Adipocyte (in vitro differentiated cells): ENCODE measurements at regions not wholly inside any gene's neighbourhood (a gene's known extent, or its start where the extent isn't known, plus 50 kb on each side); places are given as distances from the start of the nearest gene placed in this dataset.

ENCODE experiments used
- DNase-seq: peaks from one replicate; pipeline ENCODE4 v3.0.0-alpha.2; 2015; ENCODE audit warnings: low read depth
- H3K27me3 ChIP-seq: replicated peaks from 2 replicates; pipeline ENCODE4 v1.7.0; 2013; ENCODE audit warnings: mild to moderate bottlenecking, low read length, moderate library complexity; ENCODE audit not compliant: control insufficient read depth, insufficient read depth
- H3K36me3 ChIP-seq: 2 replicates; pipeline ENCODE4 v1.7.0; 2013; ENCODE audit warnings: low read length, mild to moderate bottlenecking, moderate library complexity; ENCODE audit not compliant: control insufficient read depth, insufficient read depth, severe bottlenecking
- H3K4me1 ChIP-seq: 2 replicates; pipeline ENCODE4 v1.7.0; 2013; ENCODE audit warnings: mild to moderate bottlenecking, low read length, moderate library complexity; ENCODE audit not compliant: control insufficient read depth, insufficient read depth
- H3K4me3 ChIP-seq: 2 replicates; pipeline ENCODE4 v1.7.0; 2013; ENCODE audit warnings: mild to moderate bottlenecking, low read length, moderate library complexity
- H3K9ac ChIP-seq: 2 replicates; pipeline ENCODE4 v1.7.0; 2013; ENCODE audit warnings: mild to moderate bottlenecking, low read length, moderate library complexity
- H3K9me3 ChIP-seq: 2 replicates; pipeline ENCODE4 v1.7.0; 2013; ENCODE audit warnings: mild to moderate bottlenecking, low read length, moderate library complexity; ENCODE audit not compliant: control insufficient read depth

- Histone ChIP-seq H3K4me3 (no peak overlapping the region), H3K27me3 (peaks cover 24% of the 10 kb centered on the region), H3K4me1 (no peaks in the 10 kb centered on the region), H3K9ac (no peak overlapping the region), H3K36me3 (no peaks in the 10 kb centered on the region), H3K9me3 (no peaks in the 10 kb centered on the region)
- DNase-seq, result no peak
These were observed 236.5 kb upstream of the F9 start for GRCh38 chrX:139293991-139294390.

DNA sequence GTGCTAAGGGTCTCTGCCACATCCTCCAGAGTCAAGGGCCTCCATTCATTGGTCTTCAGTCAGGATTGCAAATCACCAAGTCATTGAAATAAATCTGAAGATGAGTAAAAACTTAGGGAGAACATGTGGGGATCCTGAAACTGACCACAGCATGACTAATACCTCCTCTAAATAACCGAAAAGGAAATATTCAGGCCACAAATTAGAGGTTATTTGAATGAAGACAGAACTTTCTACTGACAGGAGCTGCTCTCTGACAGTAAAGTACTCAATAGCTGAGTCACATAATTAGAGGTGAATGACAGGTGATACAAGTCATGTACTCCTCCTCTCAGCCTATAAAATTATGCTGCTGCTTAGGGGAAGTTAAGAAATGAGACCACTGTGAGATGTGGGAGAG, 240.2 kb upstream of the F9 start:
- DNase-seq, result no peak

DNA sequence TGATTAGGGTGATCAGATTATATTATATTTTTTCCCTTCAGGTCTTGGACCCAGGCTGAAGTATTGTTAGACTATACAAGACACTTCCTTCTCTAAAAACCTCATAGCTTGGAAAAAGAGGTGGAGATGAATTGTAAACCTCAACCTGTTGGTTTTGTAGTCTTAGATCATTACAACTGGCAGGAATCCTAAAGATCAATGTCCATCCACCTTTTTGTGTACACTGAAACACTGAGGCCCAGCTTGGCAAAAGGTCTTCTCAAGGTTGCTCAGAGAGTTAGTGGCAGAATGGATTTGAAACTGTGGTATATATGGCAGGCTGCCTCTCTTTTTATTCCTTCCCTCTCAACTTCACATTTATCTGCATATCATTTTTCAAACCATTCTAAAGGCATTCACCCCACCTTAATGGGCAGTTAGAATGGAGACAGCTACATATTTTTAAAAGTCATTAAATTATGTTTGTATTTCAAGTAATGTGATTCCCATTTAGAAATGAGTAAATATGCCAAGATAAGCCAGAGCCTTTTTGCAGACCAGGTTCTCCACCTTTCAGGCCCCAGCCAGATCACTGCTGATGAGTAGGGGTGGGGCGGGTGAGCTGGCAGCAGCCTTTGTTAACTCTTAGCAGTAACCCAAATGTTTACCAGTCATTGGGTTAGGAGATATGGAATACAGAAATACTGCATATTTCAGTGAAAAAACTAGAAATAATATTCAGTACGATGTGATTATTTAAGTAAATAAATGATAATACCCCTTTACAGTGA, 243.2 kb upstream of the F9 start:
- Histone ChIP-seq H3K9ac (no peak overlapping the region), H3K4me3 (no peak overlapping the region), H3K36me3 (no peaks in the 10 kb centered on the region), H3K27me3 (peaks cover 6% of the 10 kb centered on the region), H3K9me3 (peaks cover 11% of the 10 kb centered on the region), H3K4me1 (no peaks in the 10 kb centered on the region)
- no peak for DNase-seq

More for the DNA sequence above, 240.2 kb upstream of the F9 start:
- peaks cover 16% of the 10 kb centered on the region for H3K27me3 ChIP-seq
- H3K36me3 ChIP-seq, result no peaks in the 10 kb centered on the region
- H3K4me3 ChIP-seq, result no peak overlapping the region
- H3K4me1 ChIP-seq, result no peaks in the 10 kb centered on the region
- no peaks in the 10 kb centered on the region for H3K9me3 ChIP-seq
- no peak overlapping the region for H3K9ac ChIP-seq

GRCh38 chrX:139286342-139286741, 244.2 kb upstream of the F9 start:
- Histone ChIP-seq H3K36me3 (no peaks in the 10 kb centered on the region), H3K9ac (no peak overlapping the region), H3K4me1 (no peaks in the 10 kb centered on the region), H3K4me3 (no peak overlapping the region), H3K27me3 (peaks cover 3% of the 10 kb centered on the region), H3K9me3 (peaks cover 11% of the 10 kb centered on the region)
- DNase-seq, result no peak

DNA sequence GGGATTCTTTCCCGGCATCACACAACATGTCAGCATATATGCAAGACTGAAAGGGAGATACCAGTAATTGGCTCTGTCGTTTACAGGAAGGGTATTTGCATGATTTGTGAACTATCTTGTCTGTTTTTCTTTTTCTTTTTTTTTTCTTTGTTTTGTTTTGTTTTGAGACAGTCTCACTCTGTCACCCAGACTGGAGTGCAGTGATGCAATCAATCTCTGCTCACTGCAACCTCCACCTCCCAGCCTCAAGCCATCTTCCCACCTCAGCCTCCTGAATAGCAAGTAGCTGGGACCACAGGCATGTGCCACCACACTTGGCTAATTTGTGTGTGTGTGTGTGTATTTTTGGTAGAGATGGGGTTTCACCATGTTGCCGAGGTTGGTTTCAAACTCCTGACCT, 262.7 kb upstream of the F9 start:
- H3K27me3 ChIP-seq, result no peaks in the 10 kb centered on the region
- no peak overlapping the region for H3K9ac ChIP-seq
- no peak overlapping the region for H3K4me3 ChIP-seq
- no peak for DNase-seq
- H3K36me3 ChIP-seq, result no peaks in the 10 kb centered on the region
- no peaks in the 10 kb centered on the region for H3K4me1 ChIP-seq
- no peaks in the 10 kb centered on the region for H3K9me3 ChIP-seq

GRCh38 chrX:139246295-139246694, 284.2 kb upstream of the F9 start:
- no peak for DNase-seq
- Histone ChIP-seq H3K9me3 (peaks cover 3% of the 10 kb centered on the region), H3K4me1 (no peaks in the 10 kb centered on the region), H3K9ac (no peak overlapping the region), H3K27me3 (no peaks in the 10 kb centered on the region), H3K4me3 (no peak overlapping the region), H3K36me3 (no peaks in the 10 kb centered on the region)

GRCh38 chrX:139237141-139237540, 293.4 kb upstream of the F9 start:
- H3K9ac ChIP-seq, result no peak overlapping the region

DNA sequence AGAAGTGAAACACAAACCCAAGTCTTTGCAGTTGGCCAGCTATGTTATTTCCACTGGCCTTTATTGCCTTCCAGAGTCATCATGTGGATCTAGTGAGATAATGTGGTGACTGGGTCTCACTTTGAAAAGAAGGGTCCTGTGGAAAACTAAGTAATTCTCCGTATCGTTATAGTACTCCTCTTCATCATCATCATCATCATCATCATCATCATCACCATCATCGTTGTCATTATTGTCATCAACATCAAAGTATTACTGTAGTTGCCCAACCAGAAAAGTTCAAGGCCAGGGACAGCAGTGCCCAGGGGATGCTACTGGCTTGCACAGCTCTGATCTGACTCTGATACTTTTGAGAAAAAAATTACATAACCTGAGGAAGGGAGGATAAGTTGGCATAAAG, 295.6 kb upstream of the F9 start:
- DNase-seq, result no peak
- no peaks in the 10 kb centered on the region for H3K4me1 ChIP-seq

More at GRCh38 chrX:139237141-139237540, 293.4 kb upstream of the F9 start:
- Histone ChIP-seq H3K4me3 (no peak overlapping the region), H3K4me1 (no peaks in the 10 kb centered on the region), H3K36me3 (no peaks in the 10 kb centered on the region), H3K27me3 (peaks cover 6% of the 10 kb centered on the region), H3K9me3 (peaks cover 12% of the 10 kb centered on the region)
- DNase-seq, result no peak

GRCh38 chrX:139224953-139225665, 305.4 kb upstream of the F9 start:
- H3K27me3 ChIP-seq, result peaks cover 17% of the 10 kb centered on the region
- no peaks in the 10 kb centered on the region for H3K9me3 ChIP-seq
- no peak overlapping the region for H3K9ac ChIP-seq
- no peaks in the 10 kb centered on the region for H3K36me3 ChIP-seq
- H3K4me1 ChIP-seq, result no peaks in the 10 kb centered on the region
- no peak overlapping the region for H3K4me3 ChIP-seq
- no peak for DNase-seq

More for the DNA sequence above, 295.6 kb upstream of the F9 start:
- Histone ChIP-seq H3K4me3 (no peak overlapping the region), H3K27me3 (peaks cover 6% of the 10 kb centered on the region), H3K36me3 (no peaks in the 10 kb centered on the region), H3K9me3 (peaks cover 3% of the 10 kb centered on the region), H3K9ac (no peak overlapping the region)

GRCh38 chrX:139222511-139223200, 307.9 kb upstream of the F9 start:
- no peak for DNase-seq
- H3K4me3 ChIP-seq, result no peak overlapping the region
- H3K36me3 ChIP-seq, result no peaks in the 10 kb centered on the region
- no peaks in the 10 kb centered on the region for H3K9me3 ChIP-seq
- no peaks in the 10 kb centered on the region for H3K4me1 ChIP-seq
- H3K27me3 ChIP-seq, result peaks cover 22% of the 10 kb centered on the region
- H3K9ac ChIP-seq, result no peak overlapping the region

DNA sequence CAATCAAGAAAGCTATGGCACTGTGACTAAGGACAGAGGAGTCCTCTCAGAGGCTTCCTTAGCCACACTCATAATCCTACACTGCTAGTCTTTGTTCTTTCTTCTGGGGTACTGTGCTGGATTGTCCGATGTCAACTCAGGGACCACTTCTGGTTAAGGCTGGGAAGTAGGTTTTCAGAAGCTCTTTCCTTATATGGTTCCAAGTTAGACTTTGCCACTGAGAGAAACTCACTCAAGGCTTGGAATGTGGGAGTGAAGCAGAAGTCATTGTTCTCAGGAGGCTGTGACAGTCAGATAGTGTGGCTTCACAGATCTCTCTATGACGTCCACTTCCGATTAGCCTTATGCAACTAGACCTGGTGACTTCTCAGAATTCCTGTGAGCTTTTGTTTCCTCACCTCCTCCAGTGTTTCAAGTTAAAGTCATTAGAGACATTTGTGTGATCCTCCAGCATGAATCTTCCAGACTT, 317.3 kb upstream of the F9 start:
- H3K4me1 ChIP-seq, result no peaks in the 10 kb centered on the region
- H3K36me3 ChIP-seq, result no peaks in the 10 kb centered on the region
- no peak overlapping the region for H3K4me3 ChIP-seq
- no peak overlapping the region for H3K9ac ChIP-seq
- peaks cover 16% of the 10 kb centered on the region for H3K27me3 ChIP-seq
- no peaks in the 10 kb centered on the region for H3K9me3 ChIP-seq
- no peak for DNase-seq
